ENCODE measurements at regions not wholly inside any gene's neighbourhood (a gene's known extent, or its start where the extent isn't known, plus 50 kb on each side); places are given as distances from the start of the nearest gene placed in this dataset.

GRCh38 chr3:43978708-43979107 lies 263.0 kb upstream of the TOPAZ1 start:
- no peaks in the 10 kb centered on the region for H3K36me3 ChIP-seq (ENCODE audit: control insufficient read depth, insufficient read depth, low read length)
- intact Hi-C loops (cut with micrococcal nuclease), result no loop called here
- no peak for TF ChIP-seq CTCF (IDR thresholded peaks at IDR 0.05)
- H3K27ac ChIP-seq (ENCODE audit: low read length), result no peak overlapping the region
- WGBS (ENCODE audit: insufficient coverage), result 82% methylated on average over 1 of the region's 2 CpGs
- Mint-ChIP-seq H3K4me3 (no peak overlapping the region), H3K36me3 (no peaks in the 10 kb centered on the region), H3K27me3 (ENCODE audit: low read depth in 2 of 2) (peaks cover 24 to 63% of the 10 kb centered on the region in 2 donors), H3K9me3 (peaks cover 0 to 4% of the 10 kb centered on the region in 2 donors), H3K27ac (no peak overlapping the region), H3K4me1 (no peaks in the 10 kb centered on the region)
- ATAC-seq, result no peak
- no peak for DNase-seq
- H3K4me1 ChIP-seq (ENCODE audit: control insufficient read depth, insufficient read depth, low read length), result no peaks in the 10 kb centered on the region
- peaks cover 2% of the 10 kb centered on the region for H3K27me3 ChIP-seq (ENCODE audit: control insufficient read depth, insufficient read depth, low read length)
- no peak overlapping the region for H3K4me3 ChIP-seq (ENCODE audit: low read length)
- H3K9me3 ChIP-seq (ENCODE audit: control insufficient read depth, insufficient read depth, low read length), result no peaks in the 10 kb centered on the region

GRCh38 chr3:43979645-43980044 lies 262.0 kb upstream of the TOPAZ1 start:
- no peak for DNase-seq
- no peak overlapping the region for H3K27ac Mint-ChIP-seq
- H3K36me3 ChIP-seq (ENCODE audit: control insufficient read depth, insufficient read depth, low read length), result no peaks in the 10 kb centered on the region
- WGBS (ENCODE audit: insufficient coverage), result 100% methylated on average over 3 of the region's 3 CpGs
- no peak overlapping the region for H3K4me3 Mint-ChIP-seq
- H3K4me3 ChIP-seq (ENCODE audit: low read length), result no peak overlapping the region
- no peaks in the 10 kb centered on the region for H3K4me1 Mint-ChIP-seq
- no peak overlapping the region for H3K27ac ChIP-seq (ENCODE audit: low read length)
- no peaks in the 10 kb centered on the region for H3K36me3 Mint-ChIP-seq
- H3K27me3 ChIP-seq (ENCODE audit: control insufficient read depth, insufficient read depth, low read length), result peaks cover 2% of the 10 kb centered on the region
- H3K4me1 ChIP-seq (ENCODE audit: control insufficient read depth, insufficient read depth, low read length), result no peaks in the 10 kb centered on the region
- H3K9me3 Mint-ChIP-seq, result peaks cover 0 to 4% of the 10 kb centered on the region in 2 donors
- no peak for TF ChIP-seq CTCF (IDR thresholded peaks at IDR 0.05)
- ATAC-seq, result no peak
- H3K27me3 Mint-ChIP-seq (ENCODE audit: low read depth in 2 of 2), result peaks cover 24 to 64% of the 10 kb centered on the region in 2 donors
- intact Hi-C loops (cut with micrococcal nuclease), result no loop called here
- no peaks in the 10 kb centered on the region for H3K9me3 ChIP-seq (ENCODE audit: control insufficient read depth, insufficient read depth, low read length)

GRCh38 chr3:43994657-43995546 lies 246.8 kb upstream of the TOPAZ1 start:
- intact Hi-C loops (cut with micrococcal nuclease), result no loop called here
- H3K27me3 Mint-ChIP-seq (ENCODE audit: low read depth in 2 of 2), result peaks cover 71 to 72% of the 10 kb centered on the region in 2 donors
- no peak overlapping the region for H3K27ac Mint-ChIP-seq
- peaks cover 5% of the 10 kb centered on the region in 2 donors for H3K9me3 Mint-ChIP-seq
- TF ChIP-seq CTCF (IDR thresholded peaks at IDR 0.05), result no peak
- no peak overlapping the region for H3K27ac ChIP-seq (ENCODE audit: low read length)
- H3K4me1 ChIP-seq (ENCODE audit: control insufficient read depth, insufficient read depth, low read length), result peaks cover 49% of the 10 kb centered on the region
- H3K4me3 ChIP-seq (ENCODE audit: low read length), result no peak overlapping the region
- DNase-seq (peak in 1 of 2 donors; percentile 31), ATAC-seq (peak in 1 of 3 donors; percentile 60)
- H3K36me3 ChIP-seq (ENCODE audit: control insufficient read depth, insufficient read depth, low read length), result no peaks in the 10 kb centered on the region
- H3K27me3 ChIP-seq (ENCODE audit: control insufficient read depth, insufficient read depth, low read length), result peaks cover 76% of the 10 kb centered on the region
- 2% methylated on average over 73 of the region's 73 CpGs for WGBS (ENCODE audit: insufficient coverage)
- H3K9me3 ChIP-seq (ENCODE audit: control insufficient read depth, insufficient read depth, low read length), result no peaks in the 10 kb centered on the region
- H3K4me3 Mint-ChIP-seq, result peak overlapping the region; percentile 70
- H3K36me3 Mint-ChIP-seq, result peaks cover 11% of the 10 kb centered on the region
- peaks cover 12 to 42% of the 10 kb centered on the region in 2 donors for H3K4me1 Mint-ChIP-seq
